H9 (cell line): ENCODE measurements at regions not wholly inside any gene's neighbourhood (a gene's known extent, or its start where the extent isn't known, plus 50 kb on each side); places are given as distances from the start of the nearest gene placed in this dataset.

Experiments used
- DNase-seq: peaks from one replicate; pipeline ENCODE4 v3.0.0-alpha.2; 2017
- H2AFZ ChIP-seq: one replicate; pipeline ENCODE4 v1.6.1; 2013; ENCODE audit warnings: mild to moderate bottlenecking, low read length, control low read depth, moderate library complexity
- H2AK5ac ChIP-seq: 2 replicates; pipeline ENCODE4 v1.6.1; 2013; ENCODE audit warnings: low read length, control low read depth, mixed read lengths; ENCODE audit not compliant: insufficient read length
- H2BK120ac ChIP-seq: one replicate; pipeline ENCODE4 v1.6.1; 2013; ENCODE audit warnings: low read depth, mild to moderate bottlenecking, low read length, control low read depth, inconsistent platforms; ENCODE audit not compliant: poor library complexity, severe bottlenecking
- H2BK12ac ChIP-seq: 2 replicates; pipeline ENCODE4 v1.6.1; 2013; ENCODE audit warnings: low read length, control low read depth, mixed read lengths, low read depth; ENCODE audit not compliant: insufficient read length
- H2BK15ac ChIP-seq: 2 replicates; pipeline ENCODE4 v1.6.1; 2013; ENCODE audit warnings: low read depth, low read length, control low read depth
- H2BK20ac ChIP-seq: one replicate; pipeline ENCODE4 v1.6.1; 2013; ENCODE audit warnings: low read depth, mild to moderate bottlenecking, low read length, control low read depth, inconsistent platforms; ENCODE audit not compliant: poor library complexity, severe bottlenecking
- H2BK5ac ChIP-seq: 2 replicates; pipeline ENCODE4 v1.6.1; 2013; ENCODE audit warnings: low read length, control low read depth, mixed read lengths; ENCODE audit not compliant: insufficient read length
- H3K14ac ChIP-seq: 2 replicates; pipeline ENCODE4 v1.6.1; 2013; ENCODE audit warnings: low read length, control low read depth; ENCODE audit not compliant: insufficient read depth
- H3K18ac ChIP-seq: 2 replicates; pipeline ENCODE4 v1.6.1; 2013; ENCODE audit warnings: low read depth, mild to moderate bottlenecking, mixed read lengths, low read length, control low read depth; ENCODE audit not compliant: insufficient read length
- H3K23ac ChIP-seq: 2 replicates; pipeline ENCODE4 v1.6.1; 2013; ENCODE audit warnings: low read length, control low read depth, mixed read lengths, low read depth; ENCODE audit not compliant: insufficient read length
- H3K23me2 ChIP-seq: 2 replicates; pipeline ENCODE4 v1.6.1; 2013; ENCODE audit warnings: low read depth, mild to moderate bottlenecking, mixed read lengths, low read length, control low read depth; ENCODE audit not compliant: insufficient read length, poor library complexity, severe bottlenecking
- H3K27ac ChIP-seq: 2 replicates; pipeline ENCODE4 v1.5.1; 2013; ENCODE audit warnings: low read length, control low read depth, mixed read lengths, low read depth; ENCODE audit not compliant: insufficient read length
- H3K27me3 ChIP-seq: 2 replicates; pipeline ENCODE4 v1.6.1; 2013; ENCODE audit warnings: low read length, control low read depth, inconsistent platforms; ENCODE audit not compliant: insufficient read depth
- H3K4ac ChIP-seq: 2 replicates; pipeline ENCODE4 v1.6.1; 2013; ENCODE audit warnings: low read depth, mild to moderate bottlenecking, control low read depth, inconsistent platforms, low read length, moderate library complexity
- H3K4me1 ChIP-seq: 2 replicates; pipeline ENCODE4 v1.6.1; 2013; ENCODE audit warnings: low read length, control low read depth, inconsistent platforms; ENCODE audit not compliant: insufficient read depth
- H3K4me2 ChIP-seq: 2 replicates; pipeline ENCODE4 v1.6.1; 2013; ENCODE audit warnings: low read length, control low read depth, mixed read lengths; ENCODE audit not compliant: insufficient read length, insufficient read depth
- H3K56ac ChIP-seq: 2 replicates; pipeline ENCODE4 v1.6.1; 2013; ENCODE audit warnings: low read depth, mild to moderate bottlenecking, mixed read lengths, low read length, control low read depth; ENCODE audit not compliant: insufficient read length
- H3K79me1 ChIP-seq: 2 replicates; pipeline ENCODE4 v1.6.1; 2013; ENCODE audit warnings: low read depth, mild to moderate bottlenecking, moderate library complexity, low read length, control low read depth, inconsistent platforms; ENCODE audit not compliant: insufficient read depth, poor library complexity, severe bottlenecking
- H3K79me2 ChIP-seq: 2 replicates; pipeline ENCODE4 v1.6.1; 2013; ENCODE audit warnings: low read length, control low read depth, inconsistent platforms; ENCODE audit not compliant: insufficient read depth
- H3K9ac ChIP-seq: 2 replicates; pipeline ENCODE4 v1.6.1; 2013; ENCODE audit warnings: low read length, control low read depth, mixed read lengths; ENCODE audit not compliant: insufficient read length; ENCODE audit errors: extremely low read depth
- H3K9me3 ChIP-seq: one replicate; pipeline ENCODE4 v1.6.1; 2013; ENCODE audit warnings: low read depth, low read length, inconsistent platforms; ENCODE audit not compliant: control insufficient read depth
- H3T11ph ChIP-seq: one replicate; pipeline ENCODE4 v1.6.1; 2013; ENCODE audit warnings: mild to moderate bottlenecking, low read length, control low read depth, inconsistent platforms
- H4K20me1 ChIP-seq: one replicate; pipeline ENCODE4 v1.6.1; 2013; ENCODE audit not compliant: control insufficient read depth, insufficient read length, insufficient read depth
- H4K5ac ChIP-seq: 2 replicates; pipeline ENCODE4 v1.6.1; 2013; ENCODE audit warnings: low read depth, mild to moderate bottlenecking, mixed read lengths, low read length, control low read depth; ENCODE audit not compliant: insufficient read length
- H4K8ac ChIP-seq: replicated peaks from 2 replicates; pipeline ENCODE4 v1.6.1; 2013; ENCODE audit warnings: low read length, control low read depth, mixed read lengths, low read depth; ENCODE audit not compliant: insufficient read length
- H4K91ac ChIP-seq: 2 replicates; pipeline ENCODE4 v1.6.1; 2013; ENCODE audit warnings: low read depth, mild to moderate bottlenecking, moderate library complexity, mixed read lengths, low read length, control low read depth; ENCODE audit not compliant: insufficient read length
- H3K27ac Mint-ChIP-seq, 3 experiments: 2 replicates in 2 of 3; 3 replicates in 1 of 3; pipeline ENCODE4 v1.8.0; 2020 to 2021; ENCODE audit warnings: mixed read lengths in 3 of 3, mild to moderate bottlenecking in 1 of 3, moderate library complexity in 1 of 3
- H3K27me3 Mint-ChIP-seq: 2 replicates; pipeline ENCODE4 v1.8.0; 2021; ENCODE audit warnings: low read depth, mild to moderate bottlenecking, moderate library complexity, mixed read lengths
- H3K36me3 Mint-ChIP-seq, 3 experiments: 2 replicates in 2 of 3; 3 replicates in 1 of 3; pipeline ENCODE4 v1.8.0; 2020 to 2021; ENCODE audit warnings: low read depth in 3 of 3, mixed read lengths in 3 of 3; ENCODE audit not compliant: insufficient read depth in 1 of 3
- H3K4me1 Mint-ChIP-seq, 2 experiments: 2 replicates each; pipeline ENCODE4 v1.8.0; 2020; ENCODE audit warnings: mixed read lengths in 2 of 2
- H3K4me3 Mint-ChIP-seq, 2 experiments: 2 replicates in 1 of 2; 3 replicates in 1 of 2; pipeline ENCODE4 v1.8.0; 2020 to 2021; ENCODE audit warnings: mild to moderate bottlenecking in 2 of 2, mixed read lengths in 2 of 2, moderate library complexity in 1 of 2
- H3K9me3 Mint-ChIP-seq, 2 experiments: 2 replicates in 1 of 2; 3 replicates in 1 of 2; pipeline ENCODE4 v1.8.0; 2020; ENCODE audit warnings: mild to moderate bottlenecking in 2 of 2, mixed read lengths in 2 of 2, moderate library complexity in 1 of 2
- WGBS: extraction: QIAGEN DNeasy Blood & Tissue Kit; methylation state at CpG from one replicate; pipeline ENCODE4 v1.1.7; 2013; ENCODE audit warnings: missing lambda C conversion rate, low lambda C conversion rate, mixed read lengths; ENCODE audit not compliant: insufficient read length; ENCODE audit errors: extremely low coverage; 5-methylcytosine and 5-hydroxymethylcytosine counted together
- TF ChIP-seq, protein P1 (sequence below): fragments of 200-600 bp; sonication (generic); conservative IDR thresholded peaks from 3 replicates; pipeline ENCODE4 v1.8.0; 2021; ENCODE audit warnings: antibody characterized with exemption, mild to moderate bottlenecking

GRCh38 chr6:11436508-11437096 is 100.9 kb upstream of the TMEM170B start:
- TF ChIP-seq, protein P1, sequence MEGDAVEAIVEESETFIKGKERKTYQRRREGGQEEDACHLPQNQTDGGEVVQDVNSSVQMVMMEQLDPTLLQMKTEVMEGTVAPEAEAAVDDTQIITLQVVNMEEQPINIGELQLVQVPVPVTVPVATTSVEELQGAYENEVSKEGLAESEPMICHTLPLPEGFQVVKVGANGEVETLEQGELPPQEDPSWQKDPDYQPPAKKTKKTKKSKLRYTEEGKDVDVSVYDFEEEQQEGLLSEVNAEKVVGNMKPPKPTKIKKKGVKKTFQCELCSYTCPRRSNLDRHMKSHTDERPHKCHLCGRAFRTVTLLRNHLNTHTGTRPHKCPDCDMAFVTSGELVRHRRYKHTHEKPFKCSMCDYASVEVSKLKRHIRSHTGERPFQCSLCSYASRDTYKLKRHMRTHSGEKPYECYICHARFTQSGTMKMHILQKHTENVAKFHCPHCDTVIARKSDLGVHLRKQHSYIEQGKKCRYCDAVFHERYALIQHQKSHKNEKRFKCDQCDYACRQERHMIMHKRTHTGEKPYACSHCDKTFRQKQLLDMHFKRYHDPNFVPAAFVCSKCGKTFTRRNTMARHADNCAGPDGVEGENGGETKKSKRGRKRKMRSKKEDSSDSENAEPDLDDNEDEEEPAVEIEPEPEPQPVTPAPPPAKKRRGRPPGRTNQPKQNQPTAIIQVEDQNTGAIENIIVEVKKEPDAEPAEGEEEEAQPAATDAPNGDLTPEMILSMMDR, result no peak
- Histone ChIP-seq H3K79me1 (no peaks in the 10 kb centered on the region), H2BK20ac (no peak overlapping the region), H3K9ac (no peak overlapping the region), H3K4me2 (no peak overlapping the region), H4K20me1 (no peaks in the 10 kb centered on the region), H3K14ac (no peak overlapping the region), H3K27me3 (no peaks in the 10 kb centered on the region), H3K18ac (no peak overlapping the region), H3K9me3 (no peaks in the 10 kb centered on the region), H3K4me1 (no peaks in the 10 kb centered on the region), H4K8ac (no peak overlapping the region), H4K5ac (no peak overlapping the region), H3K4ac (no peak overlapping the region), H2BK120ac (no peak overlapping the region), H3K27ac (no peak overlapping the region), H3K23me2 (no peaks in the 10 kb centered on the region), H3T11ph (no peak overlapping the region), H3K23ac (no peak overlapping the region), H3K56ac (no peak overlapping the region), H4K91ac (no peak overlapping the region), H2AK5ac (no peak overlapping the region), H2BK12ac (no peak overlapping the region), H2BK15ac (no peak overlapping the region), H3K79me2 (no peaks in the 10 kb centered on the region; the same call in 1 of the 2 replicates), H2AFZ (no peak overlapping the region), H2BK5ac (no peak overlapping the region)
- DNase-seq, result no peak
- no peak overlapping the region; a peak in 1 of 7 replicates for H3K27ac Mint-ChIP-seq
- no CpG with 5 or more reads among the region's 6 CpGs for WGBS
- H3K36me3 Mint-ChIP-seq, result no peaks in the 10 kb centered on the region
- no peaks in the 10 kb centered on the region for H3K27me3 Mint-ChIP-seq
- no peaks in the 10 kb centered on the region for H3K9me3 Mint-ChIP-seq
- H3K4me1 Mint-ChIP-seq, result no peaks in the 10 kb centered on the region
- H3K4me3 Mint-ChIP-seq, result no peak overlapping the region
